Upper lobe of right lung (tissue), 1 donor: ENCODE measurements at regions not wholly inside any gene's neighbourhood (a gene's known extent, or its start where the extent isn't known, plus 50 kb on each side); places are given as distances from the start of the nearest gene placed in this dataset.

ENCODE experiments used
- ATAC-seq: fragments of 200-7000 bp; cut with Tn5 transposase; one replicate; pipeline ENCODE4 v1.9.1; 2020; ENCODE audit warnings: mild to moderate bottlenecking, moderate library complexity
- DNase-seq: peaks from one replicate; pipeline ENCODE4 v3.0.0-alpha.2; 2020
- H3K27ac ChIP-seq: fragments of 200-600 bp; one replicate; pipeline ENCODE4 v1.8.0; 2022
- H3K27me3 ChIP-seq: fragments of 200-600 bp; one replicate; pipeline ENCODE4 v1.8.0; 2022; ENCODE audit warnings: mild to moderate bottlenecking
- H3K36me3 ChIP-seq: fragments of 200-600 bp; one replicate; pipeline ENCODE4 v1.8.0; 2022
- H3K4me1 ChIP-seq: fragments of 200-600 bp; one replicate; pipeline ENCODE4 v1.8.0; 2022
- H3K4me3 ChIP-seq: fragments of 200-600 bp; one replicate; pipeline ENCODE4 v1.8.0; 2022; ENCODE audit warnings: mild to moderate bottlenecking
- H3K9me3 ChIP-seq: fragments of 200-600 bp; one replicate; pipeline ENCODE4 v1.8.0; 2022
- CTCF ChIP-seq: fragments of 200-600 bp; IDR thresholded peaks from one replicate; pipeline ENCODE4 v1.8.0; 2022; ENCODE audit warnings: antibody characterized with exemption
- intact Hi-C: fragments of 100-400 bp; cut with DNase I; formaldehyde crosslinking; loops from one replicate; pipeline ENCODE4 v1.11.0; 2022
- donor health status: DM: no; HTN: yes; CAD: no; lungs with severe emphysema.

GRCh38 chr3:635393-635792, 438.8 kb downstream of the CHL1 start:
- H3K27ac ChIP-seq = no peak overlapping the region
- intact Hi-C loops = no loop called here
- ATAC-seq (no peak), DNase-seq (no peak)
- H3K9me3 ChIP-seq = no peaks in the 10 kb centered on the region
- no peaks in the 10 kb centered on the region for H3K27me3 ChIP-seq
- H3K4me3 ChIP-seq = no peak overlapping the region
- no peaks in the 10 kb centered on the region for H3K4me1 ChIP-seq
- no peaks in the 10 kb centered on the region for H3K36me3 ChIP-seq
- TF ChIP-seq CTCF = no peak

- no peaks in the 10 kb centered on the region for H3K27me3 ChIP-seq
- TF ChIP-seq CTCF = no peak
- no peak overlapping the region for H3K4me3 ChIP-seq
- no peak for DNase-seq
- H3K36me3 ChIP-seq = no peaks in the 10 kb centered on the region
- intact Hi-C loops = no loop called here
- ATAC-seq = no peak
- no peak overlapping the region for H3K27ac ChIP-seq
- H3K9me3 ChIP-seq = no peaks in the 10 kb centered on the region
- no peaks in the 10 kb centered on the region for H3K4me1 ChIP-seq
These were observed 446.8 kb downstream of the CHL1 start for GRCh38 chr3:643376-643775.

- Histone ChIP-seq H3K27me3 (no peaks in the 10 kb centered on the region), H3K27ac (no peak overlapping the region), H3K4me1 (no peaks in the 10 kb centered on the region), H3K4me3 (no peak overlapping the region), H3K9me3 (no peaks in the 10 kb centered on the region), H3K36me3 (no peaks in the 10 kb centered on the region)
- ATAC-seq (no peak), DNase-seq (no peak)
- no peak for TF ChIP-seq CTCF
- intact Hi-C loops = no loop called here
These were observed 437.0 kb upstream of the CNTN6 start for GRCh38 chr3:655824-656223.

GRCh38 chr3:661356-661755, 431.5 kb upstream of the CNTN6 start:
- intact Hi-C loops = no loop called here
- ATAC-seq = no peak
- H3K9me3 ChIP-seq = no peaks in the 10 kb centered on the region
- H3K36me3 ChIP-seq = no peaks in the 10 kb centered on the region
- H3K4me3 ChIP-seq = no peak overlapping the region
- no peaks in the 10 kb centered on the region for H3K27me3 ChIP-seq
- DNase-seq = no peak
- H3K4me1 ChIP-seq = no peaks in the 10 kb centered on the region
- no peak overlapping the region for H3K27ac ChIP-seq
- no peak for TF ChIP-seq CTCF

- intact Hi-C loops = no loop called here
- no peaks in the 10 kb centered on the region for H3K36me3 ChIP-seq
- H3K4me1 ChIP-seq = no peaks in the 10 kb centered on the region
- no peaks in the 10 kb centered on the region for H3K27me3 ChIP-seq
- no peak for TF ChIP-seq CTCF
- DNase-seq (no peak), ATAC-seq (no peak)
- H3K9me3 ChIP-seq = no peaks in the 10 kb centered on the region
- H3K27ac ChIP-seq = no peak overlapping the region
- H3K4me3 ChIP-seq = no peak overlapping the region
These were observed 418.7 kb upstream of the CNTN6 start for GRCh38 chr3:674116-674515.

GRCh38 chr3:675846-676245, 417.0 kb upstream of the CNTN6 start:
- intact Hi-C loops = no loop called here
- H3K27ac ChIP-seq = no peak overlapping the region
- H3K36me3 ChIP-seq = no peaks in the 10 kb centered on the region
- no peaks in the 10 kb centered on the region for H3K9me3 ChIP-seq
- no peak for TF ChIP-seq CTCF
- no peak overlapping the region for H3K4me3 ChIP-seq
- no peak for ATAC-seq
- no peaks in the 10 kb centered on the region for H3K27me3 ChIP-seq
- DNase-seq = no peak
- H3K4me1 ChIP-seq = no peaks in the 10 kb centered on the region
